ENCODE measurements at regions not wholly inside any gene's neighbourhood (a gene's known extent, or its start where the extent isn't known, plus 50 kb on each side); places are given as distances from the start of the nearest gene placed in this dataset.

- Histone ChIP-seq H4K20me1 (replicated peaks; ENCODE audit: insufficient read depth) (no peaks in the 10 kb centered on the region), H2AFZ (peak overlapping the region; percentile 90), H3K79me2 (replicated peaks; ENCODE audit: insufficient read depth) (no peaks in the 10 kb centered on the region), H3K36me3 (ENCODE audit: insufficient read depth) (no peaks in the 10 kb centered on the region), H3K4me2 (no peak overlapping the region), H3F3A (replicated peaks; ENCODE audit: low read depth) (no peaks in the 10 kb centered on the region), H3K9me2 (ENCODE audit: insufficient read depth) (peaks cover 14% of the 10 kb centered on the region), H3K27ac (ENCODE audit: low read depth) (no peak overlapping the region), H3K27me3 (ENCODE audit: insufficient read depth) (no peaks in the 10 kb centered on the region), H3K4me1 (ENCODE audit: insufficient read depth) (peaks cover 7% of the 10 kb centered on the region; the same call in 1 of the 2 replicates), H3K4me3 (no peak overlapping the region)
- H3K4me1 Mint-ChIP-seq = no peaks in the 10 kb centered on the region; the same call in 2 of the 3 replicates
- H3K4me3 Mint-ChIP-seq = no peak overlapping the region
- no peak for TF ChIP-seq JUNB (IDR thresholded peaks at IDR 0.05; ENCODE audit: unreplicated experiment)
- TF ChIP-seq STAT1 (IDR thresholded peaks at IDR 0.05; ENCODE audit: unreplicated experiment) = no peak
- peaks cover 5% of the 10 kb centered on the region for H3K27me3 Mint-ChIP-seq (ENCODE audit: insufficient read depth, low read depth, poor library complexity)
- H3K9me3 Mint-ChIP-seq = peaks cover 8% of the 10 kb centered on the region; the same call in 2 of the 3 replicates
- peaks cover 4% of the 10 kb centered on the region; the same call in 2 of the 3 replicates for H3K36me3 Mint-ChIP-seq (ENCODE audit: low read depth)
- H3K27ac Mint-ChIP-seq = no peak overlapping the region
- ATAC-seq (no peak), DNase-seq (ENCODE audit: low spot score) (no peak)
Measured at GRCh38 chr6:15791448-15792181, 128.8 kb upstream of the DTNBP1 start.

- Histone ChIP-seq H2AFZ (no peak overlapping the region), H4K20me1 (replicated peaks; ENCODE audit: insufficient read depth) (no peaks in the 10 kb centered on the region), H3K36me3 (ENCODE audit: insufficient read depth) (no peaks in the 10 kb centered on the region), H3K4me2 (no peak overlapping the region), H3K27ac (ENCODE audit: low read depth) (no peak overlapping the region), H3F3A (replicated peaks; ENCODE audit: low read depth) (no peaks in the 10 kb centered on the region), H3K79me2 (replicated peaks; ENCODE audit: insufficient read depth) (no peaks in the 10 kb centered on the region), H3K9me2 (ENCODE audit: insufficient read depth) (peaks cover 18% of the 10 kb centered on the region), H3K27me3 (ENCODE audit: insufficient read depth) (no peaks in the 10 kb centered on the region), H3K4me1 (ENCODE audit: insufficient read depth) (peaks cover 7% of the 10 kb centered on the region; the same call in 1 of the 2 replicates), H3K4me3 (no peak overlapping the region)
- Mint-ChIP-seq H3K4me3 (no peak overlapping the region), H3K36me3 (ENCODE audit: low read depth) (peaks cover 4% of the 10 kb centered on the region; the same call in 2 of the 3 replicates), H3K27me3 (ENCODE audit: insufficient read depth, low read depth, poor library complexity) (peaks cover 1% of the 10 kb centered on the region), H3K9me3 (peaks cover 4% of the 10 kb centered on the region; the same call in 1 of the 3 replicates), H3K27ac (no peak overlapping the region), H3K4me1 (no peaks in the 10 kb centered on the region; the same call in 2 of the 3 replicates)
- ATAC-seq = no peak
- DNase-seq (ENCODE audit: low spot score) = no peak
- TF ChIP-seq ZNF331 (CRISPR knock-in tag; IDR thresholded peaks at IDR 0.05; ENCODE audit: low read depth) (no peak), ZNF114 (CRISPR knock-in tag; IDR thresholded peaks at IDR 0.05) (no peak), POLR2AphosphoS5 (IDR thresholded peaks at IDR 0.05; ENCODE audit: low read depth) (no peak), NANOG (IDR thresholded peaks at IDR 0.05; ENCODE audit: borderline replicate concordance) (no peak), EZH2 (IDR thresholded peaks at IDR 0.05; ENCODE audit: low read depth, unreplicated experiment) (no peak), EZH2phosphoT487 (IDR thresholded peaks at IDR 0.05; ENCODE audit: unreplicated experiment) (no peak), JUNB (IDR thresholded peaks at IDR 0.05; ENCODE audit: unreplicated experiment) (no peak), CTCF (conservative IDR thresholded peaks at IDR 0.05; ENCODE audit: low read depth in 2 of 2) (no peak), STAT1 (IDR thresholded peaks at IDR 0.05; ENCODE audit: unreplicated experiment) (no peak)
- TF ChIP-seq, protein P1, sequence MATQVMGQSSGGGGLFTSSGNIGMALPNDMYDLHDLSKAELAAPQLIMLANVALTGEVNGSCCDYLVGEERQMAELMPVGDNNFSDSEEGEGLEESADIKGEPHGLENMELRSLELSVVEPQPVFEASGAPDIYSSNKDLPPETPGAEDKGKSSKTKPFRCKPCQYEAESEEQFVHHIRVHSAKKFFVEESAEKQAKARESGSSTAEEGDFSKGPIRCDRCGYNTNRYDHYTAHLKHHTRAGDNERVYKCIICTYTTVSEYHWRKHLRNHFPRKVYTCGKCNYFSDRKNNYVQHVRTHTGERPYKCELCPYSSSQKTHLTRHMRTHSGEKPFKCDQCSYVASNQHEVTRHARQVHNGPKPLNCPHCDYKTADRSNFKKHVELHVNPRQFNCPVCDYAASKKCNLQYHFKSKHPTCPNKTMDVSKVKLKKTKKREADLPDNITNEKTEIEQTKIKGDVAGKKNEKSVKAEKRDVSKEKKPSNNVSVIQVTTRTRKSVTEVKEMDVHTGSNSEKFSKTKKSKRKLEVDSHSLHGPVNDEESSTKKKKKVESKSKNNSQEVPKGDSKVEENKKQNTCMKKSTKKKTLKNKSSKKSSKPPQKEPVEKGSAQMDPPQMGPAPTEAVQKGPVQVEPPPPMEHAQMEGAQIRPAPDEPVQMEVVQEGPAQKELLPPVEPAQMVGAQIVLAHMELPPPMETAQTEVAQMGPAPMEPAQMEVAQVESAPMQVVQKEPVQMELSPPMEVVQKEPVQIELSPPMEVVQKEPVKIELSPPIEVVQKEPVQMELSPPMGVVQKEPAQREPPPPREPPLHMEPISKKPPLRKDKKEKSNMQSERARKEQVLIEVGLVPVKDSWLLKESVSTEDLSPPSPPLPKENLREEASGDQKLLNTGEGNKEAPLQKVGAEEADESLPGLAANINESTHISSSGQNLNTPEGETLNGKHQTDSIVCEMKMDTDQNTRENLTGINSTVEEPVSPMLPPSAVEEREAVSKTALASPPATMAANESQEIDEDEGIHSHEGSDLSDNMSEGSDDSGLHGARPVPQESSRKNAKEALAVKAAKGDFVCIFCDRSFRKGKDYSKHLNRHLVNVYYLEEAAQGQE (IDR thresholded peaks at IDR 0.05; ENCODE audit: unreplicated experiment) = no peak
- TF ChIP-seq, protein P2, sequence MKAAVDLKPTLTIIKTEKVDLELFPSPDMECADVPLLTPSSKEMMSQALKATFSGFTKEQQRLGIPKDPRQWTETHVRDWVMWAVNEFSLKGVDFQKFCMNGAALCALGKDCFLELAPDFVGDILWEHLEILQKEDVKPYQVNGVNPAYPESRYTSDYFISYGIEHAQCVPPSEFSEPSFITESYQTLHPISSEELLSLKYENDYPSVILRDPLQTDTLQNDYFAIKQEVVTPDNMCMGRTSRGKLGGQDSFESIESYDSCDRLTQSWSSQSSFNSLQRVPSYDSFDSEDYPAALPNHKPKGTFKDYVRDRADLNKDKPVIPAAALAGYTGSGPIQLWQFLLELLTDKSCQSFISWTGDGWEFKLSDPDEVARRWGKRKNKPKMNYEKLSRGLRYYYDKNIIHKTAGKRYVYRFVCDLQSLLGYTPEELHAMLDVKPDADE (IDR thresholded peaks at IDR 0.05) = no peak
Measured at GRCh38 chr6:15790116-15790515, 127.3 kb upstream of the DTNBP1 start.
